ENCODE measurements at regions not wholly inside any gene's neighbourhood (a gene's known extent, or its start where the extent isn't known, plus 50 kb on each side); places are given as distances from the start of the nearest gene placed in this dataset.

DNA sequence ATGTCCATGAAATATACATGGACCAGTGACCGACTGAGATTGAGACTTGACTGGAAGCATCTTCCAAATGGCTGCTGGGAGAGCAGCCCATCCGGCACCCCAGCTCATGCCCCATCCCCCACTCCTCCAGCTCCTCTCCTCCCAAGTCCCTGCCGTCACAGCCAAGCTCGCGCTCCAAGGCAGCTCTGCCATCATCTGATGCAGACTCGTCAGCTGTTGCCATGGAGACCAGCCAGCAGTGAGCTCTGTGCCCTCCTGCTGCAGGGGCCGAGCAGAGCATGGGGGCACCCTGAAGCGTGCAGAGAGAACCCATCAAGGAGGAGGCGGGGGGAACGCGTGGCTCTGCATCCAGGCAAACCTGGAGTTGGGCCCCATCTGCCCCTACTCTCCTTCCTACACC lies 74.5 kb upstream of the TNRC6C start:
- DNase-seq = no peak
- Histone ChIP-seq H3K36me3 (no peaks in the 10 kb centered on the region), H3K4me1 (peaks cover 34 to 52% (median 43%) of the 10 kb centered on the region in 4 donors), H3K9me3 (no peaks in the 10 kb centered on the region), H3K27ac (no peak overlapping the region), H3K4me3 (no peak overlapping the region), H3K27me3 (no peaks in the 10 kb centered on the region)
- WGBS, 2 donors = 54 to 58% methylated on average over 10 to 11 of the region's 11 CpGs
- no peak for ATAC-seq (ENCODE audit: low FRiP score in 2 of 2)
- TF ChIP-seq EP300 (IDR thresholded peaks at IDR 0.05) (no peak), POLR2A (IDR thresholded peaks at IDR 0.05) (no peak), POLR2AphosphoS5 (IDR thresholded peaks at IDR 0.05) (no peak)
- TF ChIP-seq, protein P1, sequence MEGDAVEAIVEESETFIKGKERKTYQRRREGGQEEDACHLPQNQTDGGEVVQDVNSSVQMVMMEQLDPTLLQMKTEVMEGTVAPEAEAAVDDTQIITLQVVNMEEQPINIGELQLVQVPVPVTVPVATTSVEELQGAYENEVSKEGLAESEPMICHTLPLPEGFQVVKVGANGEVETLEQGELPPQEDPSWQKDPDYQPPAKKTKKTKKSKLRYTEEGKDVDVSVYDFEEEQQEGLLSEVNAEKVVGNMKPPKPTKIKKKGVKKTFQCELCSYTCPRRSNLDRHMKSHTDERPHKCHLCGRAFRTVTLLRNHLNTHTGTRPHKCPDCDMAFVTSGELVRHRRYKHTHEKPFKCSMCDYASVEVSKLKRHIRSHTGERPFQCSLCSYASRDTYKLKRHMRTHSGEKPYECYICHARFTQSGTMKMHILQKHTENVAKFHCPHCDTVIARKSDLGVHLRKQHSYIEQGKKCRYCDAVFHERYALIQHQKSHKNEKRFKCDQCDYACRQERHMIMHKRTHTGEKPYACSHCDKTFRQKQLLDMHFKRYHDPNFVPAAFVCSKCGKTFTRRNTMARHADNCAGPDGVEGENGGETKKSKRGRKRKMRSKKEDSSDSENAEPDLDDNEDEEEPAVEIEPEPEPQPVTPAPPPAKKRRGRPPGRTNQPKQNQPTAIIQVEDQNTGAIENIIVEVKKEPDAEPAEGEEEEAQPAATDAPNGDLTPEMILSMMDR (IDR thresholded peaks at IDR 0.05) = no peak

DNA sequence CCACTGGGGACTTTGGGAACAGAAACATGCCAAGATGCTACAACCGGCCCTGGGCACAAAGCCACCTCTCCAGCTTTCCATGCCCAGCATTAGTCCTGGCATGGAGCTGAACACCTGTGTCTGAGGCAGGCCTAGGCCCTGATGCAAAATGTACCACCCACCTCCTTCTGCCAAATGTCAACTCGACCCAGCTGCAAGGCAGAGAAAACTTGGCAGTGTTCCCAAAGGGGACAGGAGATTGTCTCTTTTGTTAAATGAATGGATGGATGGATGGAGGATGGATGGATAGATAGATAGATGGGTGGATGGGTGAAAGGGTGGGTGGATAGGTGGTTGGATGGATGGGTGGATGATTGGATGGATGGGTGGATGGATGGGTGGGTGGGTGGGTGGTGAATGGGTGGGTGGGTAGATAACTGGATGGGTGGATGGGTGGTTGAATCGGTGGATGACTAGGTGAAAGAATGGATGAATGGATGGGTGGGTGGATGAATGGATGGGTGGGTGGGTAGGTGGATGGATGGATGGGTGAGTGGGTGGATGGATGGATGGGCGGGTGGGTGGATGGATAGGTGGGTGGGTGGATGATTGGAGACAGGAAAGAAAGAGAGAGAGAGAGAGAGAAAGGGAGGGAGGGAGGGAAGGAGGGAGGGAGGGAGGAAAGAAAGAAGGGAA lies 73.4 kb upstream of the TNRC6C start:
- Histone ChIP-seq H3K4me1 (peaks cover 34 to 52% (median 43%) of the 10 kb centered on the region in 4 donors), H3K9me3 (no peaks in the 10 kb centered on the region), H3K27ac (no peak overlapping the region), H3K27me3 (no peaks in the 10 kb centered on the region), H3K4me3 (no peak overlapping the region), H3K36me3 (no peaks in the 10 kb centered on the region)
- WGBS, 2 donors = 55 to 70% methylated on average over 2 to 3 of the region's 4 CpGs
- no peak for ATAC-seq (ENCODE audit: low FRiP score in 2 of 2)
- no peak for DNase-seq
- TF ChIP-seq POLR2A (IDR thresholded peaks at IDR 0.05) = no peak
- TF ChIP-seq EP300 (IDR thresholded peaks at IDR 0.05) = no peak
- no peak for TF ChIP-seq POLR2AphosphoS5 (IDR thresholded peaks at IDR 0.05)
- TF ChIP-seq, protein P1 (IDR thresholded peaks at IDR 0.05) = no peak

DNA sequence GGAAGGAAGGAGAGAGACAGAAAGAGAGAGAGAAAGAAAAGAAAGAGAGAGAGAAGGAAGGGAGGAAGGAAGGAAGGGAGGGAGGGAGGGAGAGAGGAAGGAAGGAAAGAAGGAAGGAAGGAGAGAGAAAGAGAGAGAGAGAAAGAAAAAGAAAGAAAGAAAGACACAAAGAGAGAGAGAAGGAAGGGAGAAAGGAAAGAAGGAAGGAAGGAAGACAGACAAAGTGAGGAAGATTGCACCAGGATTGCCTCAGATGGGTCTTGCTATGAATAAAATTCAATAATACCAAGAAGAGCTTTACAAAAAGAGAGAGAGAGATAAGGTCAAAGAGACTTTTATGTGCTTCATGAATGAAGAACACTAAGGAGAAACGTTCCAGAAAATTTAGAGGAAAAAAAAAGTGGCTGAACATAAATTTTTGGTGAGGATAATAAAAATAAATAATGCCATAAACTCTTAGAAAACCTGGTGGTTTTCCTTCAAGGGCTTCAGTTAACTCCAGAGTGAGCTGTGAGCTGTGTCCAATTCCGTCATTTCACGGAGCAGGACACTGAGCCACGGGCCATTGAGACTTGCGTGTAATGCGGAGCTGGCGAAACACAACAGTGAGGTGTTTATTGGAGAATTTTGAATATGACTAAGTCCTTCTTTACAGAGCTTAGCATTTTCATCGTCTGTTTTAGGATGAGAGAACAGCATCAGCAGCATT lies 72.7 kb upstream of the TNRC6C start:
- ATAC-seq (ENCODE audit: low FRiP score in 2 of 2) (no peak), DNase-seq (no peak)
- no peaks in the 10 kb centered on the region for H3K27me3 ChIP-seq
- peaks cover 32 to 48% (median 40%) of the 10 kb centered on the region in 4 donors for H3K4me1 ChIP-seq
- WGBS, 2 donors = 69 to 75% methylated on average over 8 of the region's 8 CpGs
- no peak for TF ChIP-seq POLR2A (IDR thresholded peaks at IDR 0.05)
- TF ChIP-seq EP300 (IDR thresholded peaks at IDR 0.05) = no peak
- no peak for TF ChIP-seq POLR2AphosphoS5 (IDR thresholded peaks at IDR 0.05)
- TF ChIP-seq, protein P1 (IDR thresholded peaks at IDR 0.05) = no peak
- H3K27ac ChIP-seq = peak overlapping the region in 1 of 4 donors; percentile 86
- H3K36me3 ChIP-seq = no peaks in the 10 kb centered on the region
- H3K9me3 ChIP-seq = no peaks in the 10 kb centered on the region
- no peak overlapping the region for H3K4me3 ChIP-seq

DNA sequence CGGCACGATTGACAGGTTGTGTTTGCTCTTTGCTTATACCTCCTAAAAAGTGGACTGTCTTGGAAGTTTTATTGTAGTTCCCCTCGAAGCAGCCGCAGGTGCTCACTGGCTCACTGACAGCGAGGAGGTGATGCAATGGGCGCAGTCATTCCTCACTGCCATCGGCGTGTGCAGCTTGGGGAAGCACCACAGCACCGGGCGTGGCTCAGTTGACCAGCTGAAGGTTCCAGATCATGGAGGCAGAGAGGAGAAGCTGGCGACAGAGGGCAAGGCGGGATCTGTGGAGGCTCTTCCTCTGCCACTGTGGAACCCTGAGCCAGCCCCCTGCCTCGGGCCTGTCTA lies 72.1 kb upstream of the TNRC6C start:
- TF ChIP-seq POLR2AphosphoS5 (IDR thresholded peaks at IDR 0.05) = peak in 1 of 2 donors; percentile 36
- TF ChIP-seq, protein P1 (IDR thresholded peaks at IDR 0.05) = no peak
- Histone ChIP-seq H3K4me3 (no peak overlapping the region), H3K27me3 (no peaks in the 10 kb centered on the region), H3K9me3 (no peaks in the 10 kb centered on the region), H3K36me3 (no peaks in the 10 kb centered on the region), H3K27ac (peak overlapping the region in 3 of 4 donors; percentile 47 to 86 (median 71)), H3K4me1 (peaks cover 27 to 42% (median 35%) of the 10 kb centered on the region in 4 donors)
- ATAC-seq (ENCODE audit: low FRiP score in 2 of 2) (peak in 1 of 2 donors; percentile 16), DNase-seq (peak in 1 of 2 donors; percentile 85)
- WGBS, 2 donors = 50 to 58% methylated on average over 6 to 11 of the region's 13 CpGs

Data from upper lobe of left lung (tissue), 6 donors.